ENCODE measurements at regions not wholly inside any gene's neighbourhood (a gene's known extent, or its start where the extent isn't known, plus 50 kb on each side); places are given as distances from the start of the nearest gene placed in this dataset.

DNA sequence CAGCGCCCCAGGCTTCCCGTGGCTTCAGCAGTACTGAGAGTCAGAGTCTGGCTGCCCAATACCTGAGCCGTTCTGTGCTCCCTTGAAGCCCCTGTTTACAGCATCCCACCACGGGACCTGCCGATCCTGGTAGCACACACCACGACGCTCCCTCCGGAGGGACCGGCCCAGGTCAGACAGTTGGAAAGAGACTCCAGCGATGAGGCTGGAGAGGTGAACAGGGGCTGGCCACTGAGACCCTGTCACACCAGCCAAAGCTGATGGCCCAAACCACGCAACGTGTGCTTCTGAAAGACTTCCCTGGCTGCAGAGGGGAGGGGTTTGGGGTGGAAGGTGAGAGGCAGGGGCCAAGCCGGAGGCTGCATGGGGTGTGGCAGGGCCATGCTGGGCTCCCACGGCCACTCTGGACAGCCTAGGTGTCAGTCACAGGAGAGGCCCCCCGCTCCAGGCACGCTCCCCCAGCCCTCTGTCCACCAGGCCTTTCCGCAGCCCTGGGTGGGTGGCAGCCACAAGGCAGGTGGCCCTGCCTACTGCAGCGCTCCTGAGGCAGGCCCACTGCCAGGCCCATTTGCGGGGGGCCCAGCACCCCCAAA, 140.2 kb upstream of the CHST15 start:
- dilution Hi-C loops (cut with MboI; ENCODE audit: extremely low pct_ligation_motif_present, low sequenced_read_pairs): no loop called here
- TF ChIP-seq CTCF (optimal IDR thresholded peaks at IDR 0.05 in 1 of 3, IDR thresholded peaks at IDR 0.05 in 1 of 3, conservative IDR thresholded peaks at IDR 0.05 in 1 of 3; ENCODE audit: extremely low read depth in 1 of 3, insufficient read depth in 2 of 3, low read length in 3 of 3): no peak
- TF ChIP-seq EZH2 (IDR thresholded peaks at IDR 0.05; ENCODE audit: low read length): no peak
- Histone ChIP-seq H3K4me3 (ENCODE audit: control insufficient read depth in 2 of 3, extremely low read depth in 1 of 3, insufficient read depth in 2 of 3, low read depth in 1 of 3, low read length in 3 of 3) (no peak overlapping the region), H3K9ac (ENCODE audit: control insufficient read depth, extremely low read depth, insufficient read depth, low read length) (no peak overlapping the region), H3K27ac (ENCODE audit: control insufficient read depth, insufficient read depth, low read length) (no peak overlapping the region), H3K4me1 (ENCODE audit: control insufficient read depth, extremely low read depth, insufficient read depth, low read length) (peaks cover 4% of the 10 kb centered on the region), H3K79me2 (ENCODE audit: control insufficient read depth, insufficient read depth, low read length) (no peaks in the 10 kb centered on the region), H4K20me1 (ENCODE audit: control insufficient read depth, extremely low read depth, insufficient read depth, low read length) (no peaks in the 10 kb centered on the region), H3K4me2 (ENCODE audit: control insufficient read depth, extremely low read depth, insufficient read depth, low read depth, low read length) (no peak overlapping the region), H3K9me3 (ENCODE audit: control insufficient read depth, low read depth, low read length) (peaks cover 2% of the 10 kb centered on the region), H2AFZ (ENCODE audit: control insufficient read depth, low read length) (no peak overlapping the region), H3K9me1 (ENCODE audit: control insufficient read depth, extremely low read depth, insufficient read depth, low read length) (no peaks in the 10 kb centered on the region), H3K27me3 (ENCODE audit: control insufficient read depth, extremely low read depth, insufficient read depth, low read length) (peaks cover 4% of the 10 kb centered on the region), H3K36me3 (ENCODE audit: control insufficient read depth in 2 of 2, extremely low read depth in 1 of 2, insufficient read depth in 2 of 2, low read length in 2 of 2) (no peaks in the 10 kb centered on the region)
- FAIRE-seq (no peak), DNase-seq (ENCODE audit: low read depth, low spot score) (no peak)

DNA sequence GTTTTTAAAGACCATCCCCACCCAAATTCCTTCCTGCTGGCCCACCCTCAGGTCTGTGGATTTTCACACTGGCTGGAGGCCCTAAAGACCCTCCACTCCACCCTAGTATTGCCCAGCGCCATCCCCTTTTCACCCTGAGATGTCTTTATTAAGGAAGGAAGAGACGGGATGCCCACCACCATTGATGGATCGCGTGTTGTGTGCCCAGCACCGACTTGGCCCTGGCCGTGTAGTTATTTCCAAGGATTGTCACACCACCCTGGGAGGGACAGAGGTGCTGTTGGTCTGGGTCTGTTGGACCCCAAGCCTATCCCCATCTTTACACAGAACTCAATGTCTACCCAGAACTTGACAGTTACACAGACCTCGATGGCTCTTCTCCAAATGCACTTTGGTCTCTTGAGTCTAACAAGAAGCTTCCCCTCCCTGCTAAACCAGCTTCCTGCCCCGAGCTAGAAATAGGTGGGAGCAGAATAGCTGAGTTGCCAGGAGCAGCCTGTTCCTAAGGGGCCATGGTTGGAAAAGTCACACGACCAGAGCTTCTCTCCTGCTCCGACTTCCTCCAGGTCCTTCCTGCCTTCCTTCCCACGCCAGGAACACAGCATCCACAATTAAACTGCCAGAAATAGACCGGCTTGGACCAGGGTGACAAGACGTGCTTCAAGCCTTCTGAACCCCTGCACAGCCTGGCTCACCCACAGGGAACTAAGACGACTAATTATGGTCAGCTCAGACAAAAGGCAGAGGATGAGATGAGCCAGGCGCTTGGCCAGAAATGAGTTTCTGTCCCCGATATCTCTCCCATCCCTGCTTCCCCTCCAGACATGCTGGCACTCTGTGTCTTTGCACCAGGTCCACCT, 139.5 kb upstream of the CHST15 start:
- Histone ChIP-seq H3K4me3 (ENCODE audit: control insufficient read depth in 2 of 3, extremely low read depth in 1 of 3, insufficient read depth in 2 of 3, low read depth in 1 of 3, low read length in 3 of 3) (no peak overlapping the region), H3K9me3 (ENCODE audit: control insufficient read depth, low read depth, low read length) (peaks cover 2% of the 10 kb centered on the region), H3K27me3 (ENCODE audit: control insufficient read depth, extremely low read depth, insufficient read depth, low read length) (peaks cover 4% of the 10 kb centered on the region), H3K9ac (ENCODE audit: control insufficient read depth, extremely low read depth, insufficient read depth, low read length) (no peak overlapping the region), H3K79me2 (ENCODE audit: control insufficient read depth, insufficient read depth, low read length) (no peaks in the 10 kb centered on the region), H3K9me1 (ENCODE audit: control insufficient read depth, extremely low read depth, insufficient read depth, low read length) (no peaks in the 10 kb centered on the region), H3K36me3 (ENCODE audit: control insufficient read depth in 2 of 2, extremely low read depth in 1 of 2, insufficient read depth in 2 of 2, low read length in 2 of 2) (no peaks in the 10 kb centered on the region), H2AFZ (ENCODE audit: control insufficient read depth, low read length) (no peak overlapping the region), H4K20me1 (ENCODE audit: control insufficient read depth, extremely low read depth, insufficient read depth, low read length) (no peaks in the 10 kb centered on the region), H3K4me2 (ENCODE audit: control insufficient read depth, extremely low read depth, insufficient read depth, low read depth, low read length) (no peak overlapping the region), H3K27ac (ENCODE audit: control insufficient read depth, insufficient read depth, low read length) (no peak overlapping the region), H3K4me1 (ENCODE audit: control insufficient read depth, extremely low read depth, insufficient read depth, low read length) (no peaks in the 10 kb centered on the region)
- FAIRE-seq (no peak), DNase-seq (ENCODE audit: low read depth, low spot score) (no peak)
- TF ChIP-seq EZH2 (IDR thresholded peaks at IDR 0.05; ENCODE audit: low read length): no peak
- TF ChIP-seq CTCF (optimal IDR thresholded peaks at IDR 0.05 in 1 of 3, IDR thresholded peaks at IDR 0.05 in 1 of 3, conservative IDR thresholded peaks at IDR 0.05 in 1 of 3; ENCODE audit: extremely low read depth in 1 of 3, insufficient read depth in 2 of 3, low read length in 3 of 3): no peak
- dilution Hi-C loops (cut with MboI; ENCODE audit: extremely low pct_ligation_motif_present, low sequenced_read_pairs): no loop called here
